ENCODE measurements at regions not wholly inside any gene's neighbourhood (a gene's known extent, or its start where the extent isn't known, plus 50 kb on each side); places are given as distances from the start of the nearest gene placed in this dataset.

DNA sequence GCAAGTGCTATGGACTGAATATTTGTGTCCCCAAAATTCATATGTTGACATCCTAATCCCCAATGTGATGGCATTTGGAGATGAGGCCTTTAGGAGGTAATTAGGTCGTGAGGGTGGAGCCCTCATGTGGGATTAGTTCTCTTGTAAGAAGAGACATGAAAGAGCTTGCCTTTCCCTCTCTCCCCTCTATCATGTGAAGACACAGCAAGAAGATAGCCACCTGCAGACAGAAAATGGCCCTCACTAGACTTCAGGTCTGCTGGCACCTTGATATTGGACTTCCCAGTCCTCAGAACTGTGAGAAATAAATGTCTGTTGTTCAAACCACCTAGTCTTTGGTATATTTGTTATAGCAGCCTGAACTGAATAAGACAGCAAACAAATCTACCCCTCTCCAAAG lies 75.1 kb upstream of the TBX20 start (continued):
- TF ChIP-seq, protein P1, sequence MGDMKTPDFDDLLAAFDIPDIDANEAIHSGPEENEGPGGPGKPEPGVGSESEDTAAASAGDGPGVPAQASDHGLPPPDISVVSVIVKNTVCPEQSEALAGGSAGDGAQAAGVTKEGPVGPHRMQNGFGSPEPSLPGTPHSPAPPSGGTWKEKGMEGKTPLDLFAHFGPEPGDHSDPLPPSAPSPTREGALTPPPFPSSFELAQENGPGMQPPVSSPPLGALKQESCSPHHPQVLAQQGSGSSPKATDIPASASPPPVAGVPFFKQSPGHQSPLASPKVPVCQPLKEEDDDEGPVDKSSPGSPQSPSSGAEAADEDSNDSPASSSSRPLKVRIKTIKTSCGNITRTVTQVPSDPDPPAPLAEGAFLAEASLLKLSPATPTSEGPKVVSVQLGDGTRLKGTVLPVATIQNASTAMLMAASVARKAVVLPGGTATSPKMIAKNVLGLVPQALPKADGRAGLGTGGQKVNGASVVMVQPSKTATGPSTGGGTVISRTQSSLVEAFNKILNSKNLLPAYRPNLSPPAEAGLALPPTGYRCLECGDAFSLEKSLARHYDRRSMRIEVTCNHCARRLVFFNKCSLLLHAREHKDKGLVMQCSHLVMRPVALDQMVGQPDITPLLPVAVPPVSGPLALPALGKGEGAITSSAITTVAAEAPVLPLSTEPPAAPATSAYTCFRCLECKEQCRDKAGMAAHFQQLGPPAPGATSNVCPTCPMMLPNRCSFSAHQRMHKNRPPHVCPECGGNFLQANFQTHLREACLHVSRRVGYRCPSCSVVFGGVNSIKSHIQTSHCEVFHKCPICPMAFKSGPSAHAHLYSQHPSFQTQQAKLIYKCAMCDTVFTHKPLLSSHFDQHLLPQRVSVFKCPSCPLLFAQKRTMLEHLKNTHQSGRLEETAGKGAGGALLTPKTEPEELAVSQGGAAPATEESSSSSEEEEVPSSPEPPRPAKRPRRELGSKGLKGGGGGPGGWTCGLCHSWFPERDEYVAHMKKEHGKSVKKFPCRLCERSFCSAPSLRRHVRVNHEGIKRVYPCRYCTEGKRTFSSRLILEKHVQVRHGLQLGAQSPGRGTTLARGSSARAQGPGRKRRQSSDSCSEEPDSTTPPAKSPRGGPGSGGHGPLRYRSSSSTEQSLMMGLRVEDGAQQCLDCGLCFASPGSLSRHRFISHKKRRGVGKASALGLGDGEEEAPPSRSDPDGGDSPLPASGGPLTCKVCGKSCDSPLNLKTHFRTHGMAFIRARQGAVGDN (IDR thresholded peaks at IDR 0.05), result no peak
- TF ChIP-seq HDGF (IDR thresholded peaks at IDR 0.05) (no peak), CHD4 (IDR thresholded peaks at IDR 0.05) (no peak)

DNA sequence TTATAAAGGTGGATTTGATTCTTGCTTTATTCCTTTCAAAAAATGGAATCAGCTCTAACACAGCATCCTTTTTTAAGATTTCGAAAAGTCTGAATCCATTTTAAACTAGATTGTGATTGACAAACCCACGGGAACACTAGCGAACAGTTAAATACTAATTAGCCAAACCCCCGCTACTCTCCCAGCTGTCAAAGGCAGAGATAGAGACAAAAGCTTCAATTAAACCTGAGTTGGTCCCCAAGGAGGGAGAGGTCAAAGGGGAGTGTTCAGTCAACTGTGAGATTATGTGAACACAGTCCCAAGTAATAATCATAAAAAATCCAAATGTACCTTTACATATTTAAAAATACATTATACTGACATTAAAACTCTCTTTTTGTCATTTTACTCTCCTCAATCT lies 65.7 kb upstream of the TBX20 start:
- Histone ChIP-seq H3K27ac (ENCODE audit: control insufficient read depth, insufficient read depth) (no peak overlapping the region), H3K36me3 (ENCODE audit: control insufficient read depth in 2 of 2, insufficient read depth in 2 of 2, low read length in 1 of 2) (no peaks in the 10 kb centered on the region), H2AFZ (ENCODE audit: control insufficient read depth, low read depth, low read length) (no peak overlapping the region), H3K9me3 (replicated peaks; ENCODE audit: control insufficient read depth, insufficient read depth, low read length) (no peaks in the 10 kb centered on the region), H3K9ac (ENCODE audit: control insufficient read depth, insufficient read depth, low read length) (no peak overlapping the region), H3K4me2 (ENCODE audit: control insufficient read depth, insufficient read depth) (no peak overlapping the region), H3K27me3 (replicated peaks in 1 of 2; ENCODE audit: control insufficient read depth in 2 of 2, insufficient read depth in 2 of 2, low read length in 1 of 2) (no peaks in the 10 kb centered on the region; a peak in 1 of 4 replicates), H4K20me1 (ENCODE audit: control insufficient read depth, insufficient read depth) (no peaks in the 10 kb centered on the region), H3K79me2 (ENCODE audit: control insufficient read depth, insufficient read depth, low read length) (no peaks in the 10 kb centered on the region), H3K4me3 (no peak overlapping the region), H3K4me1 (ENCODE audit: control insufficient read depth, insufficient read depth, low read length) (no peaks in the 10 kb centered on the region)
- POLR2A ChIA-PET, result no interaction called here
- CTCF ChIA-PET, result no interaction called here
- TF ChIP-seq, protein P2, sequence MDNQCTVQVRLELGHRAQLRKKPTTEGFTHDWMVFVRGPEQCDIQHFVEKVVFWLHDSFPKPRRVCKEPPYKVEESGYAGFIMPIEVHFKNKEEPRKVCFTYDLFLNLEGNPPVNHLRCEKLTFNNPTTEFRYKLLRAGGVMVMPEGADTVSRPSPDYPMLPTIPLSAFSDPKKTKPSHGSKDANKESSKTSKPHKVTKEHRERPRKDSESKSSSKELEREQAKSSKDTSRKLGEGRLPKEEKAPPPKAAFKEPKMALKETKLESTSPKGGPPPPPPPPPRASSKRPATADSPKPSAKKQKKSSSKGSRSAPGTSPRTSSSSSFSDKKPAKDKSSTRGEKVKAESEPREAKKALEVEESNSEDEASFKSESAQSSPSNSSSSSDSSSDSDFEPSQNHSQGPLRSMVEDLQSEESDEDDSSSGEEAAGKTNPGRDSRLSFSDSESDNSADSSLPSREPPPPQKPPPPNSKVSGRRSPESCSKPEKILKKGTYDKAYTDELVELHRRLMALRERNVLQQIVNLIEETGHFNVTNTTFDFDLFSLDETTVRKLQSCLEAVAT (IDR thresholded peaks at IDR 0.05), result no peak
- TF ChIP-seq NFXL1 (IDR thresholded peaks at IDR 0.05; ENCODE audit: borderline replicate concordance) (no peak), JUND (IDR thresholded peaks at IDR 0.05; ENCODE audit: low read depth, low read length) (no peak), STAT3 (IDR thresholded peaks at IDR 0.05; ENCODE audit: low read depth, low read length) (no peak), SUPT20H (IDR thresholded peaks at IDR 0.05; ENCODE audit: borderline replicate concordance, control insufficient read depth, low read depth, low read length) (no peak), JUNB (IDR thresholded peaks at IDR 0.05) (no peak)
- TF ChIP-seq, protein P3, sequence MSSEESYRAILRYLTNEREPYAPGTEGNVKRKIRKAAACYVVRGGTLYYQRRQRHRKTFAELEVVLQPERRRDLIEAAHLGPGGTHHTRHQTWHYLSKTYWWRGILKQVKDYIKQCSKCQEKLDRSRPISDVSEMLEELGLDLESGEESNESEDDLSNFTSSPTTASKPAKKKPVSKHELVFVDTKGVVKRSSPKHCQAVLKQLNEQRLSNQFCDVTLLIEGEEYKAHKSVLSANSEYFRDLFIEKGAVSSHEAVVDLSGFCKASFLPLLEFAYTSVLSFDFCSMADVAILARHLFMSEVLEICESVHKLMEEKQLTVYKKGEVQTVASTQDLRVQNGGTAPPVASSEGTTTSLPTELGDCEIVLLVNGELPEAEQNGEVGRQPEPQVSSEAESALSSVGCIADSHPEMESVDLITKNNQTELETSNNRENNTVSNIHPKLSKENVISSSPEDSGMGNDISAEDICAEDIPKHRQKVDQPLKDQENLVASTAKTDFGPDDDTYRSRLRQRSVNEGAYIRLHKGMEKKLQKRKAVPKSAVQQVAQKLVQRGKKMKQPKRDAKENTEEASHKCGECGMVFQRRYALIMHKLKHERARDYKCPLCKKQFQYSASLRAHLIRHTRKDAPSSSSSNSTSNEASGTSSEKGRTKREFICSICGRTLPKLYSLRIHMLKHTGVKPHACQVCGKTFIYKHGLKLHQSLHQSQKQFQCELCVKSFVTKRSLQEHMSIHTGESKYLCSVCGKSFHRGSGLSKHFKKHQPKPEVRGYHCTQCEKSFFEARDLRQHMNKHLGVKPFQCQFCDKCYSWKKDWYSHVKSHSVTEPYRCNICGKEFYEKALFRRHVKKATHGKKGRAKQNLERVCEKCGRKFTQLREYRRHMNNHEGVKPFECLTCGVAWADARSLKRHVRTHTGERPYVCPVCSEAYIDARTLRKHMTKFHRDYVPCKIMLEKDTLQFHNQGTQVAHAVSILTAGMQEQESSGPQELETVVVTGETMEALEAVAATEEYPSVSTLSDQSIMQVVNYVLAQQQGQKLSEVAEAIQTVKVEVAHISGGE (CRISPR knock-in tag; IDR thresholded peaks at IDR 0.05), result no peak
- TF ChIP-seq, protein P4, sequence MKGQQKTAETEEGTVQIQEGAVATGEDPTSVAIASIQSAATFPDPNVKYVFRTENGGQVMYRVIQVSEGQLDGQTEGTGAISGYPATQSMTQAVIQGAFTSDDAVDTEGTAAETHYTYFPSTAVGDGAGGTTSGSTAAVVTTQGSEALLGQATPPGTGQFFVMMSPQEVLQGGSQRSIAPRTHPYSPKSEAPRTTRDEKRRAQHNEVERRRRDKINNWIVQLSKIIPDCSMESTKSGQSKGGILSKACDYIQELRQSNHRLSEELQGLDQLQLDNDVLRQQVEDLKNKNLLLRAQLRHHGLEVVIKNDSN (IDR thresholded peaks at IDR 0.05; ENCODE audit: borderline replicate concordance, extremely low read length, insufficient read depth, low read depth, low read length), result no peak
- no peak for FAIRE-seq
- no TSS peak for BruUV-seq (replicated peaks)
- DNase-seq (ENCODE audit: low read depth, low spot score), result no peak
- RAD21 ChIA-PET (ENCODE audit: unreplicated experiment), result no interaction called here
- SMC1A ChIA-PET (ENCODE audit: uncharacterized antibody, unreplicated experiment), result no interaction called here
- intact Hi-C loops (cut with micrococcal nuclease; ENCODE audit: unreplicated experiment) (no loop called here), in situ Hi-C loops (cut with MboI) (no loop called here)
- 21% methylated on average over 4 of the region's 4 CpGs for WGBS (ENCODE audit: insufficient coverage, insufficient replicate concordance, low lambda C conversion rate, missing lambda C conversion rate)
- ATAC-seq, result no peak

All from GM12878 (cell line).